SK-N-SH treated with all-trans-retinoic acid at 6 μM for 48 hours (cell line): ENCODE measurements at regions not wholly inside any gene's neighbourhood (a gene's known extent, or its start where the extent isn't known, plus 50 kb on each side); places are given as distances from the start of the nearest gene placed in this dataset.

ENCODE experiments used
- ARNTL ChIP-seq: fragments of 450-650 bp; formaldehyde crosslinking; IDR thresholded peaks from 2 replicates; pipeline ENCODE4 v1.5.0; 2020; ENCODE audit warnings: low read depth, mild to moderate bottlenecking, moderate library complexity, borderline replicate concordance
- CREB5 ChIP-seq: fragments of 250-450 bp; sonication (Bioruptor Pico); IDR thresholded peaks from 2 replicates; pipeline ENCODE4 v1.5.1; 2020; ENCODE audit warnings: low read depth, mild to moderate bottlenecking, moderate library complexity
- ESRRG ChIP-seq: fragments of 250-450 bp; sonication (Bioruptor Pico); IDR thresholded peaks from 2 replicates; pipeline ENCODE4 v1.6.1; 2021; ENCODE audit warnings: mild to moderate bottlenecking
- ZFP30 ChIP-seq: fragments of 450-650 bp; formaldehyde crosslinking; IDR thresholded peaks from 2 replicates; pipeline ENCODE4 v1.5.0; 2022; ENCODE audit warnings: mild to moderate bottlenecking, moderate library complexity

- TF ChIP-seq CREB5 (CRISPR knock-in tag) (no peak), ESRRG (CRISPR knock-in tag) (no peak), ZFP30 (CRISPR knock-in tag) (no peak), ARNTL (no peak)
These were observed 933.9 kb downstream of the EPHA7 start for GRCh38 chr6:92485487-92485886.
